Stimulated activated CD8-positive, alpha-beta memory T cell treated with anti-CD3 and anti-CD28 coated beads, Interleukin-15, amount 100 ng/mL, for 1 hour (primary cell): ENCODE measurements at regions not wholly inside any gene's neighbourhood (a gene's known extent, or its start where the extent isn't known, plus 50 kb on each side); places are given as distances from the start of the nearest gene placed in this dataset.
"Not testable (repeated sequence)": the region's sequence is repeated elsewhere in the genome, so short reads cannot be mapped to it uniquely, and the experiment has no call there.

Source experiments
- DNase-seq: peaks from one replicate; pipeline ENCODE4 v3.0.0-alpha.2; 2020; ENCODE audit warnings: low read depth

DNA sequence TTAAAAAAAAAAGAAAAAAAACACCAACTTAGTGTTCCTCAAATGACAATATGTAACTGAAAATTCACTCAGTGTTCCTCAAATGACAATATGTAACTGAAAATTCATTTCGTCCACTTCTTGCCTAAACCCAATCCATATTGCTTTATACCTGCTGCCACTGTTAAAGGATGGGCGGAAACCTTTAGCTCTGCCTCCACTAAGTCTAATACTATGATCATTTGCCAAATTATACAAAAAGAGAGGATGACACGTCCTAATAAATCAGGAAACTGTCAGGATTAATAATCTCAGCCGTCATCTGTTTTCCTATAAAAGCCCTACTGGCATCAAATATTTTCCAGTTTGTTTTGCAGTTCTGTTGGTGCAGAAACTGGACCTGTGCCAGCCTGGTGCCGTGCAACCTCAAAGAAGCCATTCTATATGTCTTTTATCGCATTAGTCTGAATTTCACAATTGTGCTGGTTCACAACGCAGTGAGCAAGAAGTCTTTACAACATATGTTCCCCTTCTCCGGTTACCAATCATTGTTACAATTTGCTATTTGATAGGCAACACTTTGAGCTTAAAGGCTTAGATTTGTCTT lies 160.4 kb upstream of the KCNH8 start:
- DNase-seq = no peak

- DNase-seq = no peak
Observed at GRCh38 chr3:18987070-18987469, 161.2 kb upstream of the KCNH8 start.

- DNase-seq = no peak
Observed at GRCh38 chr3:18982920-18983319, 165.4 kb upstream of the KCNH8 start.

DNA sequence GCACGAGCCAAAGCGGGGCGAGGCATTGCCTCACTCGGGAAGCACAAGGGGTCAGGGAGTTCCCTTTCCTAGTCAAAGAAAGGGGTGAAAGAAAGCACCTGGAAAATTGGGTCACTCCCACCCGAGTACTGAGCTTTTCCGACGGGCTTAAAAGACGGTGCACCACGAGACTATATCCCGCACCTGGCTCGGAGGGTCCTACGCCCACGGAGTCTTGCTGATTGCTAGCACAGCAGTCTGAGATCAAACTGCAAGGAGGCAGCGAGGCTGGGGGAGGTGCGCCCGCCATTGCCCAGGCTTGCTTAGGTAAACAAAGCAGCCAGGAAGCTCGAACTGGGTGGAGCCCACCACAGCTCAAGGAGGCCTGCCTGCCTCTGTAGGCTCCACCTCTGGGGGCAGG lies 172.2 kb upstream of the KCNH8 start:
- not testable (repeated sequence) for DNase-seq

DNA sequence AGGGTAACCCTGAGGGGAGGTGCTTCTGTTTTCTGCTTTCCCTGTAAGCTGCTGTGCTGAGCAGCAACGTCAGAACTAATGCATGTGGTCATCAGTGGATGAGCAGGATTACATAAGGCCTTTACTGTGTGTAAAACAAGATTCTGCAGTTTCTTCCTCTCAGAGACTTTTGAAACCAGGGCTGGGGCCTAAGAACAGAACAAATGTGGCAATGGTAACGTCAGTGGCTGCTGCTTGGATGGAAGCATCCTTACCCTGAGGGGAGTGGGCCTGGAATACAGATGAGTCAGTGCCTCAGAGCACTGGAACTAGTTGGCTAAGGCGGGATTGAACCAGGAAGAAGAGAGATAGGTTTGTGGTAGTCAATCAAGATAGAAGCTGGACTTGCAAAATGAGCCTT lies 180.2 kb upstream of the KCNH8 start:
- no peak for DNase-seq

GRCh38 chr3:18965781-18966180 lies 182.5 kb upstream of the KCNH8 start:
- no peak for DNase-seq

DNA sequence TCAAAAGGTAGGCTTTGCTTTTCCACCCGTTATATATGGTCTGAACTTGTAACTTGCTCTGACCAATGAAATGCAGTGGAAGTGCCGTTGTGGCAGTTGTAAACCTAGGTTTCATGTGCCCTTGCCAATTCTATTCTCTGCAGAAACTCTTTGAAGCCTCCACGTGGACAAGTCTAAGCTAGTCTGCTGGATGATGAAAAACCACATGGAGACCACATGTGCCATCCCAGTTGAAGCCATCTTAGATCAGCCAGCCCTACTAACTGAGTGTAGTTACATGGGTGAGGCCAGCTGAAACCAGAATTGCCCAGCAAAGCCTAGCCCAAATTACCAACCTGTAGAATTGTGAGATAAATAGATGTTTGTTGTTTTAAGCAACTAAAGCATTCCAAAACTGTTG lies 183.7 kb upstream of the KCNH8 start:
- no peak for DNase-seq

DNA sequence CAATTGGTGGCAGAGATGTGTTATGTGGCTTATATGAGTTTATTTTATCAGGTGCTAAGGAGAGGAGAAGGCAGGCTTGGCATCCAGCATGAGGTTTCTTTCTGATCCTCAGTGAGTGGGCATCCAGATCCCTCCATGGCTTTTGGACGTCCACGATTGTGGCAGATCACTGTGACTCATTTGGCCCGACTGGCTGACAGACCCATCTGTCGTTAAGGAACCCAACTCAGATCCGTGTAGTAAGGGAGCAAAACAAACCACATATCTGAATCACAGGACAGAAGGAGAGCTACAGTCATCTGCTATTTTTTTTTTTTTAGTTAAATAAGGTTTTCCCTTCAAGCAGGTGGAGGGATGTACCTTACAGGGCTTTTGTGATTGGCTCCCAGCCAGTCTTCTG lies 197.0 kb upstream of the KCNH8 start:
- no peak for DNase-seq

GRCh38 chr3:18946524-18946923 lies 201.8 kb upstream of the KCNH8 start:
- DNase-seq = no peak

DNA sequence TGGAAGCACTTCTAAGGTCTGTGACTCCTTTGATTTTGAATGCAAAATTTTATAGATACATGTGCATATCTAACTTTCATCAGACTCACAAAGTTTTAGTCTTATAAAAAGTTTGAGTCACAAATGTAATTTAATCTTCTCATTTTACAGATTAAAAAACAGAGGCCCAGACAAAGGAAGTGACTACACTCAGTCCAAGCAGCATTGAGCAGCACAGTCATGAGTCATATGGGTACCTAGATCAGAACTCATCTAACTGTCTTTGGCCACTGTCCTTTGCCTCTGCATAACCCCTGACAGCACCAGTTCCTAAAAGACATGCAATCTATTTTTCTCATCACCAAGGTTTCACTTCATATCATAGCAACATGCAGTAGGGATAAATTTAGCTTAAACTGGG lies 210.7 kb upstream of the KCNH8 start:
- DNase-seq = no peak

DNA sequence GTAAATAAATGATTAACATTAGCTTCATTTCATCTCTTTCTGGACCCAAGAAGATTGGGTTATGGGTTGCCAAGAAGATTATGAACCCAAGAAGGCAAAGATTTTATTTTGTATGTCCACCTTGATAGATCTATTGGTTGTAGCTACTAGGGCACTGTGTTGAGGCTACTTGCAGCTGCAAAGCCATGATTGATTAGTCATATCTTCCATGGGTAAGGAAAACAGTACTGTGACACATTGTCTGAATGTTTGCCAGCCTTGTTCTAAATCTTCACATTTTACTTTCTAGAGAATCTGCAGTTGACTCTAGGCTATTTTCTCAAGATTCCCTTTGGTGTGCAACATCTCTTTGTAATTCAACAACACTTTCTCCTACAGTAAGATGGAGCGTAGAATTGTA lies 229.2 kb upstream of the KCNH8 start:
- DNase-seq = no peak

DNA sequence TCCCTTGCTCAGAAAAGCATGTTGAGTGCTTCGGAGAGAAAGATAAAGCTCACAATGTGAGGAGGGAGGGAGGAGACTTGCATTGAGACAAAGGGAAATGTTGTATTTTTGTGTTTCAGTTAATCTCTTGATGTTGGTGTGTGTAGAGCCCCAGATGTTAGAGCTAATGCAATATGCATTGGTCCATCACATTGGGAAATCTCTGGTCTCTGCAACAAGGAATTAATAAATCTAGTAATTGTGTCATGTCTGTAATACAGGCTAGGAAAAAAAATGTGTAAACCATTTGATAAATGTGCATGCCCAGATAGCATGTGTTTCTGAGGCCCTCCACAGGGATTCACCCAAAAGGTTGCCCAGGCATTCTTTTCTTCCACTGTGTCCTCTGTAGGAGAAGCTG lies 230.4 kb upstream of the KCNH8 start:
- no peak for DNase-seq

DNA sequence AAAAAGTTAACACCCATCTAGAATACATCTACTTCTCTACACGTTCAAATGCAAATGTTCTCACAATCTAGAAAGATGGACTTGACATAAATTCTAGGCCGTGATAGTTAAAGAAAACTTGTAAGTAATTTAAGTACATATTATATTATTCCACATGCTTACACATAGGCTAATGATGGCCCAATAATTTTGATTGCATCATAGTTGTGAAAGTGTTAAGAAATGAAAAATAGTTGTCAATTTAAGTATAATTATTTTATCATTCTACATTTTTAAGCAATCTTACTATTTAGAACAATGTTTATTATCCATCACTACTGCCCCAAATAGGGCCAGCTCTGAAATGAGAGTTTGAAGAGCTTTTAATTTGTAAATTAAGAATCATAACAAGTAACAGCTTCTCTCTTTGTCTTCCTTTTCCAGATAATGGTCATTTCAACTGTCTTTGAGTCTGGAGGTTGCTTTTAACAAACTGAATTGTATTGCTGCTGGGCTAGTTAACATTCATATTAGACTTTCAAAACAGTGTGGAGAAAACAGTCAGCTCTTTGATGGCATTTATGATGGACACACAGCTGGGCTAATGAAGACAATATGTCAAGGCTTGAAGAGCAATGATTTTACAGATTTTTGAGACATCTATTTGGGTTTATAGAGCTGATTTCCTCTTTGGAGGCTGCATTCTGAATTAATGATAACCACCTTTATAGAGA lies 246.1 kb upstream of the KCNH8 start:
- no peak for DNase-seq

- no peak for DNase-seq
Observed at GRCh38 chr3:18901571-18901970, 246.7 kb upstream of the KCNH8 start.

GRCh38 chr3:18900994-18901393 lies 247.3 kb upstream of the KCNH8 start:
- DNase-seq = no peak

DNA sequence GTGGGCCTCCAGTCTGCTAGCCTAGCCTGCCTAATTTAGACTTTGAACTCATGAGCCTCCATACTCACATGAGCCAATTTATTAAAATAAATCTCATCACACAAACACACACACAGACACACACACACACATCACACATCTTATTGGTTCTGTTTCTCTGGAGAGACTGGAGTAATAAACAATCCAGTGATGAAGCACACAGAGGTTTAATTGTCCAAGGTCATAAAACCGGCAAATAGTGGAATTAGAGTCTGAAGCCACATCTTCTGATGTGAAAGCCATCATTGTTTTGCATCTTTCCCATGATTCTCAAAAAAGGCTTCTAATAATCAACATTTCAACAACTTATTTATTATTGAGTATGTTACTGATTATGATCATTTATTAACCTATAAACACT lies 249.4 kb upstream of the KCNH8 start:
- DNase-seq = no peak

DNA sequence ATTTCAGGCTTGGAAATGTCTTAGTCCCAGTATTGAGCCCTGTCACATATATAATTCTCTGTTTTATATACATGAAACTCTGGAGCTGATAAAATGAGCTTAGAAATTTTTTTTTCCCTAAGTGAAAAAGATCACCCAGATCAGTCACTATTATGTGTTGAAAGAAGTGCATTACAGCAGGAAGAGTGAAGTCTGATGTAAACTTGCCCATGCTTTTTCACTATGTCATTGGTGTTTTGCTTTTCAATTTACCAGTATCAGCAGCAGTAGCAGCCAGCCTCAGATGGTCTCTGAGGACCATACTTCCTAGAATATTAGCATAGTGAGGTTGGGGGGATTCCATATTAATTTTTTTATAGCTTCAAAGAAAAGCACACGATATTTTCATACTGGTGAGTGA lies 255.6 kb upstream of the KCNH8 start:
- DNase-seq = no peak

GRCh38 chr3:18892047-18892446 lies 256.3 kb upstream of the KCNH8 start:
- no peak for DNase-seq

DNA sequence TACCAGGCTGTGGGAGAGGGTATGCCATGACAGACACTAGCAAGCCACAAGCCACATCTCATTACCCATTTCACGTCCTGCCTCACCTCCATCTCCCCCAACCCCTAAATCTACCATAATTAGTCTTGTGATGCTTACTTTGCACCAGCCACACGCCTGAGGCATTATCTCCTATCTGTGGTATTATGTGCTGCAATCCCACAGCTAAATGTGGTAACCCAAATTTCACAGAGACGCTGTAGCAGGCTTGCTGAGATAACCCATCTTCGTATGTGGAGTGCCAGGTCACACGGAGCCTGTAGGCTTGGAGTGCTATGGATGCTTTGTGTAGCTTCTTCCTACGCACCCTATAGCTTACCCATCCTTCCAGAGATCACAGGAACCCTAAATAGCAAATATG lies 256.7 kb upstream of the KCNH8 start:
- DNase-seq = no peak

DNA sequence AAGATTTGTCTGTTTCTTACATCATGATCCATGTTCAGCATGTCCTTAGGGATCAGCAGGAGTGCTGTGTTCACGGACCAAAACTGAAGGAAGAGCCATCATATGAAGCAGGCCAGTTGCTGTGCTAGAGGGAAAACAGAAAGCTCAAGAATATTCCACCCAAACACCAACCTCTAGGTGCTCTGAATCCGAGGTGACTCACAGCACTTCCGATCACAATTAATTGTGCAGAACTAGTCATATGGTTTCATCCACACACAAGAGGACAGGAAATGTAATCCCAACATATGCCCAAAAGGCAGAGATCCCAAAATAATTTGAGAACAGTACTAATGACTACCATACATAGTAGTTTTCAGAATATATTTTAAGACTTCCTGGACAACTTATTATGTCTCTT lies 257.9 kb upstream of the KCNH8 start:
- DNase-seq = no peak

DNA sequence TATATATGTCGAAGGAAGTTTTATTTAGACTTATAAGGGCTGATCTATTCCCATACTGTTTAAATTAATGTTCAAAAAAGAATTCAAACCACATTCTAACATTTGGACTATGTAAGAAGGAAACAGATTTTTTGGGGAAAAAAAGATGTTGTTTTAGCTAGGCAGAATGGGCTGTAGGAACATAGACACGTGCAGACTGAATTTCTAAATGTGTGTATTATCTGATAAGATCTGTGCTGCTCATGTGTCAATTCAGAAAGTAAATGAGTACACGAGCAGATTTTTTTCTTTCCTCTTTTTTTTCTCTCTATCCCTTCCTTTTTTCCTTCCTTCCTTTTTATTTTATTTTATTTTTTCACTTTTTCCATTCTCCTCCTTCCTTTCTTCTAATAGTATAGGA lies 259.5 kb upstream of the KCNH8 start:
- no peak for DNase-seq

- DNase-seq = no peak
Observed at GRCh38 chr3:18888370-18888769, 259.9 kb upstream of the KCNH8 start.

GRCh38 chr3:18886331-18886730 lies 262.0 kb upstream of the KCNH8 start:
- no peak for DNase-seq

- DNase-seq = no peak
Observed at GRCh38 chr3:18885612-18886011, 262.7 kb upstream of the KCNH8 start.
